Body of pancreas (tissue), 4 donors: ENCODE measurements at regions not wholly inside any gene's neighbourhood (a gene's known extent, or its start where the extent isn't known, plus 50 kb on each side); places are given as distances from the start of the nearest gene placed in this dataset.

Source experiments
- CTCF ChIP-seq, 7 experiments: fragments of 450-650 bp in 4 of 7; fragments of 200-600 bp in 3 of 7; sonication (generic) in 3 of 7; IDR thresholded peaks; one replicate each; pipeline ENCODE4 v1.5.1; 2016 to 2019; ENCODE audit warnings: antibody characterized with exemption in 7 of 7
- POLR2A ChIP-seq, 3 donors: fragments of 450-650 bp; IDR thresholded peaks; one replicate each; pipeline ENCODE4 v1.6.1; 2016; ENCODE audit warnings: antibody characterized with exemption in 3 of 3, mild to moderate bottlenecking in 2 of 3

DNA sequence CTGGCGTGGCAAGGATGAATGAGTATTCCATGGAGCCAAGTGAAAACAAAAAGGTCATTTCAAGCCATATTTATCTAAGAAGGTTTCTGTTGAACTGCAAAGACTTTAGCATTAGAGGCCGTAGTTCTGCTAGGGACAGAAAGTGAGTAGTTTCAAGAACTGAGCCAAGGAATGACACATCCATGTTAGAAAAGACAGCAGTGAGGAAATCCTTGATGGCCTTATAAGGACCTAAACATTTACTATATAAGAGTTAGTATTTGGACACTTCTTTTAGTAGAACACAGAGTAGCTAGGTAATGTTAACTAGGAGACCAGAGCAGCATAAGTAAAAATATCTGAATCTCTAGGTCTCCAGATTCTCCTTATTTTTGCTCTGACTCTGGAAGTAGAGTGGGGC is 329.8 kb upstream of the SEMA3D start:
- no peak for TF ChIP-seq CTCF (IDR thresholded peaks at IDR 0.05)
- TF ChIP-seq POLR2A (IDR thresholded peaks at IDR 0.05): no peak
